ENCODE measurements at regions not wholly inside any gene's neighbourhood (a gene's known extent, or its start where the extent isn't known, plus 50 kb on each side); places are given as distances from the start of the nearest gene placed in this dataset.

DNA sequence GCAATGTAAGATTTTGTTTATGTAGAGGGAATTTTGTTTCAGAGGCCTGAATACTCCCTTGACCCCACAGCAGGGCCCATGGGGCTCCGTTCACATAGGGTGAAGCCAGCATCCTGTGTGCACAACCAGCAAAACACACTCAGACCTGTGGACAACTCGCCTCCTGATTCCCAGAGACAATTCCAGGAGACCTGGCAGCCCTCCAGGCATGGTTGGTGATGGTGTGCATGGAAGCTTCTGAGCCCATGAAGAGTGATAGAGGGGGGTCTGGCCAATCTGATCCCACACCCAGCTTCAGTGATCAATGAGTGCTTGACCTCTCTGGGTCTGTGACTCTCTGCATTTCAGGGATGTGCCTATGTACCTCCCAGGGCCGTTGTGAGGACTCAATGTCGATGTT, 91.0 kb upstream of the RAB6C start:
- DNase-seq = no peak

DNA sequence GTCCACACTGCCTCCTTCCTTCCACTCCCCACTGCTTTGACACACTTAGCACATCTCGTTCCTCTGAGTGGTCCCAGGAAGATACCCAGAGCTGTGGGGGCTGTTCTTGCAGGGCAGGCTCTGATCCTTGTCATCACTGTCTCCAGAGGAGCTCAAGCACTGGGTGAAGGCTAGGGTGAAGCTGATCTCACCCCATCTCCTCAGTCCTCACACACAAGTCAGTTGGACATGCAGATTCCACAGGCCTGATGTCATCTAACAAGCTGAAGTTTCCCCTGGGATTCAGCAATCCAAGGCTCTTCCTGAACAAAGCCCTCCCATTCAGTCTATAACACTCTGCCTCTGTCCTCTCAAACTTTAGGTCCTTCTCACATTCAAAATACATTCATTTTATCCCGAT, 90.6 kb upstream of the RAB6C start:
- no peak for DNase-seq

DNA sequence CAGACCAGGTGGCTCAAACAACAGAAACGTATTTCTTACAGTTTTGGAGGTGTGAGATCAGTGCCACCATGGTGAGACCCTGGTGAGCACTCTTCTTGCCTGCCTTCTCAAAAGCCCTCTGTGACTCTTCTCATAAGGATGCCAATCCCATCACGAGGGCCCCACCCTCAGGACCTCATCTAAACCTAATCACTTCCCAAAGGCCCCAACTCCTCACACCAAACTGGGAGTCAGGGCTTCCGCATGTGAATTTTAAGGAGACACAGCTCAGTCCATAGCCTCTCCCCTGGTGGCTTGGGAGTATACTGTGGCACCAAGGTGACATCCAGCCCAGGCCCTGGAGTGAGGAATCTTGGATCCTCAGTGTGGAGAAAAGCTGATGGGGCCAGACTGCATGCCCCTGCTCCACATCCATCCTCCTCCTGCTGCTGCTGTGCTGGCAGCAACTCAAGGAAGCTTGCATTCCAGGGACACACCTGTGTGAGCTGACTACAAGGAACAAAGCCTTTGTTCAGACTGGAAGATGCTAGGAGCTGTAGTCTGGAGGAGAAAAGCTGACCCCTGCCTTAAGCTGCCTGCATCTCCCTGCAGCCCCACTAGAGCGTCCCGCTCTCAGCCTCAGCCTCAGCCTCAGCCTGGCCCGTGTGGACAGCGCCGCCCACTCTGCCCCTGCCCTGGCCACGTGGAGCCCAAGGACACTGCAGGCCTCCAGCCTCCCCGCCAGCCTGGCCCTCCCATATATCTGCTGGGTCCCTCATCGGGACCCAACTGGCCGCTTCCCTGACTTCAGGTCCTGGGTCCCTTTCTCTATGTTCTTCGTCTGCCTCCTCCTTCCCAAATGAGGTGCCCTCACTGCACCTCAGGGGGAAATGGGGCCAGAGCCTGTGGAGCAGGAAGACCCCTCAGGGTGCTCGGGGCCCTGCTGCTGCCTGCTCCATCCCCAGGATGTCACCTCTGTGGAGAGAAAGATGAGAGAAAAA, 87.8 kb upstream of the RAB6C start:
- no peak for DNase-seq

DNA sequence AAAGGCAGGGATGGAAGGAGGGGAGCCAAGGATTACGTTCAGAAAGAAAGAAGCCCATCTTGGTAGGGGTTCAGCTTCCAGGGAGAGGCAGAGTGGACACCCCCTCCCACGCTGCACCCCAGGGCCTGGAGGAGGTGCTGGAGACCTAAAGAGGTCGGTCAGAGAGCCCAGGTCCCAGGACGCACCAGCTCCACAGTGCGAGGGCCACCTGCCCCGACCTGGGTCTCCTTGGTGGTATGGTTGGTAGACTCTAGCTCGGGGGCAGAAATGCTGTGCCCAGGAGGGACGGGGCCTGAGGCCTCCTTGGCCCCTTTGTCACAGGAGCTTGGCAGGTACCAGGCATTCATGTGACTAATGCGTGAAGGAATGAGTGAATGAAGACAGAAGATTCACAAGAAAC, 87.1 kb upstream of the RAB6C start:
- DNase-seq = no peak

DNA sequence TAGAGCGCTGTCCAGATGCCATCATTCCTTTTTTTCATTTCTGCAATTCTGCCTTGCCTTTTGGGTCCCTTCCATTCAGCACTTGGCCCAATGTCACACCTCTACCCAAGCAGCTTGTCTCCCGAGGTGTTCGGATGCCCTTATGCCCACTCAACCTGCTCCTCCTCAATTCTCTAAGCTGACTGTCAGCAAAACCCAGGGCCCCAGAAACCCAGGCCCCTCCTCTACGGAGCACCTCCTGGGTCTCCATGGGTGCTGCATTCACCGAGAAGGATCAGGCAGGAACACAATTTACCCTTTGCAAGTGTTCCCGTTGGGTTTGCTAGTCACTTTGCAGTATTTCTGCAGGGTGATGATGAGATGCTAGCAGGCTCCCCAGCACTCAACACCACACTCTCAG, 86.7 kb upstream of the RAB6C start:
- no peak for DNase-seq

DNA sequence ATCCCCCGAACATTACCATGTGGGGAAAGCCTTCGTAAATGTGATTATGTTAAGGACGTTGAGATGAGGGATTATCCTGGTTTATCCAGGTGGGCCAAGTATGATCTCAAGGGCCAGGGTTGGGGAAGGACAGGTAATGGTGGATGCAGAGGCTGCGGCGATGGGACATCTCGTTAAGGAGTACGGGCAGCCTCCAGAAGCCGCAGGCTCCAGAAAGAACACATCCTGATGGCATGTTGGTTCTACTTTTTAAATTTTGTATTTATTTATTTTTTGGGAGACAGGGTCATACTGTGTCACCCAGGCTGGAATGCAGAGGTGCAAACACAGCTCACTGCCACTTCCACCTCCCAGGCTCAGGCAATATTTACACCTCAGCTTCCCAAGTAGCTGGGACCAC, 86.2 kb upstream of the RAB6C start:
- no peak for DNase-seq

DNA sequence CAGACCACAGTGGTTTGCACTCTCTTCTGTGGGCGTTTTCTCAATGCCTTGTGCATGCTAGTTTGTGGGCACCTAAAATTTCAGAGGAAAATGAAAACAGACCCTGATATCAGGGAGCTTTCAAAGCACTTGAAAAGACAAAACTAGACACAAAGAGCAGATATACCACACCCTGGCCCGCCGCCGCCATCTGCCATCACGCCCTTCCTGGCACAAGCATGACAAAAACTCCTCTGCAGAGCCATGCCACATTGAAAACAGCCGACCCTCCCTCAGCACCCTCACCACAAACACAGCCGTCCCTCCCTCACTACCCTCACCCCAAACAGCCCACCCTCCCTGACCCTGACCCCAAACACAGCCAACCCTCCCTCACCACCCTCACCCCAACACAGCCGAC, 84.8 kb upstream of the RAB6C start:
- no peak for DNase-seq

DNA sequence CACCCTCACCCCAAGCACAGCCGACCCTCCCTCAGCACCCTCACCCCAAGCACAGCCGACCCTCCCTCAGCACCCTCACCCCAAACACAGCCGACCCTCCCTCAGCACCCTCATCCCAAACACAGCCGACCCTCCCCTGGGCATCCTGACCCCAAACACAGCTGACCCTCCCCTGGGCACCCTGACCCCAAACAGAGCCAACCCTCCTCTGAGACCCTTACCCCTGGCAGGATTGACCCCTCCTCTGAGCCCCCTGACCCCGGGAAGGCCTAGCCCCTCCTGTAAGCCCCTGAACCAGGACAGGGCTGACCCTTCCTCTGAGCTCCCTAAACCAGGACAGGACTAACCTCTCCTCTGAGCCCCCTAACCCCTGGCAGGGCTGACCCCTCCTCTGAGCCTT, 84.4 kb upstream of the RAB6C start:
- DNase-seq = no peak

DNA sequence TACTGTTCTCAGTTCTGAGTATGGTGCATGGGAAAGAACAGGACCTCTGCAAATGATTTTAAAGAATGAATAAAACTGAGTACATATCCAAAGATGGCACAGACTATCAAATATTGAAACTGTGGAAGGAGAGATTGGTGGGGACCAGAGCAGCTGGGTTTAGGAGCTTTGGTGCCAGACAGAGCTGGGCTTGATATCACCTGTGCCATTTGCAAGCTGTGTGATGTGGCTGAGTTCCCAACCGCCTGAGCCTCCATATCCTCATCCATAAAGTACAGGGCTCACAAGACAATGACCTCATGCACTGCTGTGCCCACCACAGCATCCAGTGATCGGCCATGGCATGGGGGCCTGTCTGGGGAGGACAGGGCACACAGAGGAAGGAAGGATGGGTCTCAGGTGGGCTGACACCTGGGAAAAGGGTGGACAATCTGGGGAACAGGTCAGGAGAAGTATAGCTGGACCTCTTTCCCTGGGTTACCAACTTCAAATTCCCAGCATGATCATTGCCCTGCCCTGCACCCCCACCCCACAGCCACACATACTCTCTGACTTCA, 83.9 kb upstream of the RAB6C start:
- no peak for DNase-seq

DNA sequence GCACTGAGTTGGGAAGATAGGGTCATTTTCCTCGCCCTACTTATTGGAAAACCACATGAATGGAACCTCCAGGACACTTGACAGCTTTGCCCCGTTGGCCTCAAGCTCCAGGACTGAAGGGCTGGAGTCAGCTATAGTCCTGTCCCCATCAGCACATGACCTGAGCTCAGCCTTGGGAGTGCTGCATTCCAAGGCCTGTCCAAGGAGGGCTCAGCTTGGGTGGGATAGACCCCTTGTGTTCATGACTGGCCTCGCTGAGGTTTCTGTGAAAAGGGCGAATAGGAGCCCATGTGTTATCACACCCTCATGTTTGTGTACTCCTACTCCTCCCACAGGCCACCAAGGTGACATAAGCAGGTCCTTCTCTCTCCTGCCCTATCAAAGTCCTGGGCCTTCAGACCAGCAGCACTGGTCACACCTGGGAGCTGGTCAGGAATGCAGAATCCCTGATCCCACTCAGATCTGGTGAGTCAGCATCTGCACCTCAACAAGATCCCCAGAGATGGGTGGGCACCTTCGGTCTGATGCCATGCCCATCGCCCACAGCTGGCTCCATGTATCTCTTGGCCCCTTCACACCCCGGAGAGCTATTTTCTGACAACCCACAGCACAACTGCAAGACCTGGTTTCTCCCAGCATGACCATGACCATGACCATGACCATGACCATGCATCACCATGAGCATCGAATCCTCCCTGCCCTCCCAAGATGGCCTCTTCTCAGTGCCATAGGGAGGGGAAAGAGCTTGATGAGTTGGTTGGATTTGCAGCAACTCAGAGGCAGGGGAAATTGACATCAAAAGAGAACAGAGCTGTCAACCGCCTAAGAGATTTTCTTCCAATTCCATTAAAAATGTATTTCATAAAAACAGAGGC, 83.0 kb upstream of the RAB6C start:
- no peak for DNase-seq

DNA sequence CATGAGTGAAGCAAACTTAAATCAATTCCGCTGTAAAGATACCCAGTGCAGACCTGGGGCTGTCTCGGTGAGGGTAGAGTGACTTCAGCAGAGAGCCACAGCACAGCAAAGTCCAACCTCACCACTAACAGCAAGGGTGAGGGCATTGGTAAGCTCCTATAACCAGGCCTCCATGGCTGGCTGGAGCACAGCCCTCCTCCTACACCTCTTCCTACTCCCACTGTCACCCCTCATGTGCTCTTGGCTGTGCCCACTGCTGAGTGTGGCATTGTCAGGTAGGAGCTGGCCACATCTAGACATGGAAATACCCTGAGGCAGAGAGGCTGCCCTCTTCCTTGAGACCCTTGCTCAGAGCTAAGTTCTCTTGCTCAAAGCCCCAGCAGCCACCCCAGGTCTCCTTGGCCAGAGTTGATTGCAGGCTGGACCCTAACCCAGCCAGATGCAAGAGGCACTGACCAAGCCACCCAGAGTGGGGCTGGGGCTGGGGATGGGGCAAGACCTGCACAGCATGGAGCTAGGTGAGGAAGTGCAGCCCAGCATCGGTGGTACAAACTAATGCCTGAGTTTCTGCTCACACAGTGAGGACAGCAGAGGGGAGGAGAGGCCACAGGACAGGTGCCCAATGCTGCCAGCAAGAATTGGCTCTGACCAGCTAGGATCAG, 77.6 kb upstream of the RAB6C start:
- DNase-seq = no peak

DNA sequence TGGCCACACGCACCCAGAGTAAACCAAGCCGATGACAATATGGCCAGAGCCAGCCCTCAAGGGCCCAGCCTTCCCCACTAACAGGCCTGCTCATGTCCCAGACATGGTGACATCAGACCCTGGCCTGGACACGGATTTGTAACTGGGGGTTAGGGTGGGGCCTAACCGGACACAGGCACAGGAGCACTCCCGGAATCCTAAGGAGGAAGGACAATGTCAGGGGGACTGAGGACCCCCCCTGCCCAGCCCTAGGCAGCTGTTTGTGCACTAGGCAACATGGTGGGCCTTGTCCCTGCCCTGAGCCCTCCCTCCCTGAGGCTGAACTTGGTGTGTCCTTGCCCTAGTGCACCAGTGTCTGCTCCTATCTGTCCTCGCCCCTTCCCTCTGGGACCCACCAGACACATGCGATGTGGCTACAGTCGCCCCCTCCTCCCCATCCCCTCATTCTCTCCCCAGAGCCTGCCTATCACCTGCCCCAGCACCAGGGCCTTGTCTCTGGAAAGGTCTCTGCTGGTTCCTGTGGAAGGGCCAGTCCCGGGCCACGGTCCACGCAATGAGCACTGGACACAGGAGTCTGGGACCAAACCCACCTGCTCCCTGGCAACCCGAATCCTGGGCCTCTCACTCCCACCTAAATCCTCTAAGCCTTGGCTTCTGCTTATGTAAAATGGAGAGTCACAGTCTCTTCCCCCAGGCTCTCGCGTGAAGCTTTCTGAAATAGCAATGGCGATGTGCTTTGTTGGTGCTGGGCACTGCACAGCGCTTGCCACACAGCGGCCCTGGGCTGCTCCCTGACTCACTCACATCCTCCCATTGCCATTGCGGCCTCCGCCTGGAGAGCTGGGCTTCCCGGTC, 76.5 kb upstream of the RAB6C start:
- DNase-seq = no peak

DNA sequence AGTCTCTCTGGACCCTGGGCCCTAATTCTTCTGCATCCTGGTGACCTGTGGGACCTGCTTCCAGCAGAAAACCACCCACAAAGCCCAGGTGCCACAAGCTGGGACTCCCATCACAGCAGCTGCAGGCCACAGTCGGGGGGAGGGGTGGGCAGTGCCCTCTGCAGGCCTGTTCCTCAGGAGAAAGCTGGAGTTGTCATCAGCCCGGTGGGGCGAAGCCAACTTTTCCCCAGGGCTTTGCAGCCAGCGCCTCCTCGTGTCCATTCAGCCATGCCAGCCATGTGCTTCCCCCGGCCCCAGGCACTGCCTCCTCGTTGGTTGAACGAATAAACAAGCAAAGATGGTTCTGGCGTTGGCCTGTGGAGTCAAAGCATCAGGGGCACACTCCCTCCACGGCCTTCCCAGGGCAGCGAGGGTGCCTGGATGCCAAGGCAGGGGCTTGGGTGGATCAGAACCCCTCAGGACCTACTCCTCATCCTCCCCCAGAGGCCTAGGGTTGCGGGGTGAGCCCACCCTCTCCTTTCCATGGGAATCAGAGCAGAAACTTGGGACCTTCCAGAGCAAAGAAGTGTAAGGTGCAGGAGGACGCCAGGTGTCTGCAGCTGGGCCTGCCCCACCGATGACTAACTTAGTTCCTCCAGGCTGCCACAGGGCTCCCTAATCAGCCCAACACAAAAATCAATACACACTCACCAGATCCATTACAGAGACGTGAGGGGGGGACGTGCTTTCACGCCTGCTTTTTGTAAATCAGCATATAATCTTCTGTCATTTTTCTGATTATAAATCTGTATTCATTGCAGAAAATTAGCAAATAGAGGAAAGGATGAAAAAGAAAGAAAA, 75.7 kb upstream of the RAB6C start:
- peak in 16 of 58 donors; percentile 9 to 66 (median 24) for DNase-seq

DNA sequence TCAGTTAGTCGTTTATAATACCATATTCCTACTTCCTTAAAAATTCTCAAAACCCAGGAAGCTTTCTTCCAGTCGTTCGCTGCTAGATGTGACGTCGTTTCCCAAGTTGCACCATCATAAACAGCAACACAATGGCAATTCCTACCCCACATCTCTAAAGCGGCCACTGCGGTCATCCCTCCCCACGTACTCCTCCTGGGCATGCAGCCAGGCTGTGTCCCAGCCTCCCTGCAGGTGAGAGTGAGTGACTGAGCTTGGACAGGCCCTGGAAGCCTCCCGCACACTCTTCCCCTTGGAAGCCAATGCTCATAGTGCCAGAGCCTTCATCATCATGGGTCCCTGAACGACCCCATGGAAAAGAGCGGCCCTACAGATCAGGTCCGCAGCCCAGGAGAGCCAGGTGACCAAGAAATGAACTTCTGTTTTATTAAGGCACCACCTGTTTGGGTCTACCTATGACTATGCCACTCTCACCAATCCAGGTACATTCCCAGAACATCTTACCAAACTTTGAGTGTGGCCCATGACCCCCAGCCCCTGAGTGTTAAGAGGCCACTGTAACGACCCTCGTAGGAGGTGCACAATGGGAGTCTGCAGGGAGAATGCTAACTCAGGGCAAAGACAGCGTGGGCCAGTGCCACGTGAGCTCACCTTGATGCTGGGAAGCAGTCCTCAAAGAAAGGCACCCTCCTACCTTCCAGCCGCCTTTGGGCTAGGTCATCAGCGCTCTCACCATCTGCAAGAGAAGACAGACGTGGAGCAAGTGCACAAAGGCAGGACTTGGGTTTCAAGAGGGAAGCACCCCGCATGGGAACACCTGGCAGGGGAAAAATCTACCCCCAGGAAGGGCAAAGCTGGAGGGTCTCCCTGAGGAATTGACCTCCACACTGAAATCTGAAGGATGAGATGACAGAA, 74.7 kb upstream of the RAB6C start:
- DNase-seq = no peak

DNA sequence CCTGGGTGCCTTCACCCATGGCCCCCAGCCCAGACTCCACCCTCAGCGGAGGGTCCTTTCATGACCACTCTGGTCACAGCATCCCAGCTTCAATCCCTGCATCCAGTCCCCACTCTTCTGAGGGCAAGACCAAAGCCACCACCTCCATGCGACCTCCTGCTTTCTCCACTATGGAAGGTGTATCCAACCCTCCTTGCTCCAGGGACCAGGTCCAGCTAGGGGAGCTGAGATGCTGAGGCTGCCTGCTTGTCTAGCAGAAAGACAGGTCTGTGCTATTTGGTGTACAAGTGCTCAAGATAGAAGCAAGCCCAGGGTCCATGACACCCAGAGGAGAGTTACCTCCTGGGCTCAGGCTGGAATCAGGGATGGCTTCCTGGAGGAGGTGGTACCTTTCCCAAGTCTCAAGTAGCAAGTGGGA, 73.8 kb upstream of the RAB6C start:
- no peak for DNase-seq

DNA sequence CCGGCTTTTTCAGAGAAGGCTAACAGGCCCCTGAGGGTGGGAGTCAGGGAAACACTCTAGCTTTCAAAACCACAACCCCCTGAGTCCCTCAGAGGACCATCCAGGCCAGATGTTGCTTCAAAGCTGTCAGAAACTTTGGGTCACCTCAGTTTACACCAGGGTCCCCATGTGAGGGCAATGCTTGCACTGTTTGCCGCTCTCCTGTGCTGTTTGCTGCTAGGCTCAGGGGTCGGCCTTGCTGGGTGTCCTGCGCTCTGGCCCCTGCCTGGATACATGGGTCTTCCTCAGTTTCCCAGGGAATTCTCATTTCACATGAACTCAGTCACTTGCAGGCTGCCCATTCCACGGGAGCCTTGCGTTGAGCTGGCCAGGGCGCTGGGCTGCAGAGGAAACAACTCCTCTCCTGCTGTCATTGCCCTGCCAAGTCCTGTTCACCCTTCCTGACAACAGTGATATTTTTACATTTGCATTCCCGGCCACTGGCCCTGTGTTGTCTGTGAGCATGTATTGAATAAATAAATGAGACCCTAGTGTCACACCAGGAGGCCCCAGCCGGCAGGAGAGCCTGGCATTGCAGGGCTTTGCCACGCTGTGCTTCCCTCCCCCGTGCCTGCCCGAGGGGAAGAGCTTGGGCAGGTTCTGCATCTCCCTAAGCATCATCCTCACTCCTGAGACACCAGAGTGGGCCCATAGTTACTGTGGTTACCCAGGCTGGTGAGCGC, 73.2 kb upstream of the RAB6C start:
- peak in 4 of 58 donors; percentile 12 to 41 (median 30) for DNase-seq

DNA sequence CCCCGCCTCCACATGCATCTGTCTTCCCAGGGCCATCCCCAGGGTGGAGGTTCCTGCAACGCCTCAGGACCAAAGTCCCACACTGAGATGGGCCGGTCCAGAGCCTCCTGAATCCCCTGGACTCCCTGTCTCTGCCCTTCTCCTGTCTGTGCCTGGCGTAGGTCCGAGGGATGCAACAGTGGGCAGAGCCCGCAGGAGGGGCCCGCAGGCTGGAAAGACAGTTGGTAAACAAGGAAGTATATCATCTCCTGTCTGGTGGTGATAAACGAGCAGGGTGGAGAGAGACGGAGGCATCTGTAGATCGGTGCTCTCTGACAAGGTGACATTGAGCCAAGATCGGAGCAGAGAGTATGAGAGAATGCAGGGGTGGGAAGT, 72.6 kb upstream of the RAB6C start:
- peak in 3 of 58 donors; percentile 16 to 35 (median 25) for DNase-seq
